WTC11 (cell line): ENCODE measurements at regions not wholly inside any gene's neighbourhood (a gene's known extent, or its start where the extent isn't known, plus 50 kb on each side); places are given as distances from the start of the nearest gene placed in this dataset.

Source experiments
- ATAC-seq: fragments of 200-7000 bp; cut with Tn5 transposase; 2 replicates; pipeline ENCODE4 v1.10.0; 2021; ENCODE audit warnings: mild to moderate bottlenecking, moderate library complexity
- CTCF ChIA-PET: fragments of 300-600 bp; sonication (Branson Sonifier 250); formaldehyde crosslinking; loops from one replicate; lab custom pipeline; 2021; ENCODE audit warnings: antibody characterized with exemption; lab: Charles Lee
- POLR2A ChIA-PET: fragments of 350-600 bp; sonication (Branson Sonifier 250); formaldehyde crosslinking; loops from one replicate; lab custom pipeline; 2021; ENCODE audit warnings: antibody characterized with exemption; lab: Charles Lee
- DNase-seq: peaks from one replicate; pipeline ENCODE4 v3.0.0; 2021; ENCODE audit warnings: low spot score
- H3K27ac Mint-ChIP-seq: 2 replicates; pipeline ENCODE4 v1.8.0; 2021; ENCODE audit warnings: mixed read lengths
- H3K27me3 Mint-ChIP-seq: 2 replicates; pipeline ENCODE4 v1.8.0; 2021; ENCODE audit warnings: low read depth, mild to moderate bottlenecking, moderate library complexity, mixed read lengths
- H3K36me3 Mint-ChIP-seq: 2 replicates; pipeline ENCODE4 v1.8.0; 2021; ENCODE audit warnings: mixed read lengths
- H3K4me1 Mint-ChIP-seq: 2 replicates; pipeline ENCODE4 v1.8.0; 2022; ENCODE audit warnings: mixed read lengths
- H3K4me3 Mint-ChIP-seq: 2 replicates; pipeline ENCODE4 v1.8.0; 2021; ENCODE audit warnings: mild to moderate bottlenecking, moderate library complexity, mixed read lengths
- H3K9me3 Mint-ChIP-seq: 2 replicates; pipeline ENCODE4 v1.8.0; 2021; ENCODE audit warnings: mixed read lengths
- EMX1 ChIP-seq: fragments of 250-450 bp; sonication (Bioruptor Pico); IDR thresholded peaks from 2 replicates; pipeline ENCODE4 v1.8.0; 2021; ENCODE audit warnings: mild to moderate bottlenecking
- IRF2 ChIP-seq: sonication (generic); formaldehyde crosslinking; IDR thresholded peaks from 2 replicates; pipeline ENCODE4 v1.8.0; 2022; ENCODE audit warnings: low read depth, missing genetic modification reagents, borderline replicate concordance
- NFE2L1 ChIP-seq: sonication (generic); formaldehyde crosslinking; IDR thresholded peaks from 2 replicates; pipeline ENCODE4 v1.8.1; 2023; ENCODE audit warnings: missing genetic modification reagents
- SMAD4 ChIP-seq: sonication (generic); formaldehyde crosslinking; IDR thresholded peaks from 2 replicates; pipeline ENCODE4 v1.8.0; 2022; ENCODE audit warnings: mild to moderate bottlenecking, missing genetic modification reagents
- ZBTB21 ChIP-seq: sonication (generic); formaldehyde crosslinking; IDR thresholded peaks from 2 replicates; pipeline ENCODE4 v1.8.1; 2023; ENCODE audit warnings: mild to moderate bottlenecking, missing genetic modification reagents, borderline replicate concordance
- ZNF232 ChIP-seq: sonication (generic); formaldehyde crosslinking; IDR thresholded peaks from 2 replicates; pipeline ENCODE4 v1.8.0; 2022; ENCODE audit warnings: mild to moderate bottlenecking, missing genetic modification reagents
- ZNF396 ChIP-seq: fragments of 250-450 bp; sonication (Bioruptor Pico); IDR thresholded peaks from 2 replicates; pipeline ENCODE4 v1.8.0; 2021; ENCODE audit warnings: mild to moderate bottlenecking, moderate library complexity, borderline replicate concordance
- ZNF423 ChIP-seq: fragments of 250-450 bp; sonication (Bioruptor Pico); IDR thresholded peaks from 2 replicates; pipeline ENCODE4 v2.1.2; 2022; ENCODE audit warnings: mild to moderate bottlenecking, moderate library complexity
- TF ChIP-seq, protein P1 (sequence below): sonication (generic); formaldehyde crosslinking; IDR thresholded peaks from 2 replicates; pipeline ENCODE4 v1.8.0; 2022; ENCODE audit warnings: mild to moderate bottlenecking, missing genetic modification reagents
- TF ChIP-seq, protein P2 (sequence below): sonication (generic); formaldehyde crosslinking; IDR thresholded peaks from 2 replicates; pipeline ENCODE4 v1.8.1; 2023; ENCODE audit warnings: mild to moderate bottlenecking, missing genetic modification reagents
- TF ChIP-seq, protein P3 (sequence below): fragments of 200-600 bp; IDR thresholded peaks from 2 replicates; pipeline ENCODE4 v1.8.0; 2022; ENCODE audit warnings: antibody characterized with exemption
- TF ChIP-seq, protein P4 (sequence below): sonication (generic); formaldehyde crosslinking; IDR thresholded peaks from 2 replicates; pipeline ENCODE4 v1.8.0; 2023; ENCODE audit warnings: mild to moderate bottlenecking, missing genetic modification reagents
- TF ChIP-seq, protein P5 (sequence below): fragments of 250-450 bp; sonication (Bioruptor Pico); IDR thresholded peaks from 2 replicates; pipeline ENCODE4 v1.9.0; 2021; ENCODE audit warnings: mild to moderate bottlenecking, borderline replicate concordance
- TF ChIP-seq, protein P6 (sequence below): fragments of 250-450 bp; sonication (Bioruptor Pico); IDR thresholded peaks from 2 replicates; pipeline ENCODE4 v1.9.0; 2021; ENCODE audit warnings: moderate library complexity, mild to moderate bottlenecking, inconsistent platforms, borderline replicate concordance

DNA sequence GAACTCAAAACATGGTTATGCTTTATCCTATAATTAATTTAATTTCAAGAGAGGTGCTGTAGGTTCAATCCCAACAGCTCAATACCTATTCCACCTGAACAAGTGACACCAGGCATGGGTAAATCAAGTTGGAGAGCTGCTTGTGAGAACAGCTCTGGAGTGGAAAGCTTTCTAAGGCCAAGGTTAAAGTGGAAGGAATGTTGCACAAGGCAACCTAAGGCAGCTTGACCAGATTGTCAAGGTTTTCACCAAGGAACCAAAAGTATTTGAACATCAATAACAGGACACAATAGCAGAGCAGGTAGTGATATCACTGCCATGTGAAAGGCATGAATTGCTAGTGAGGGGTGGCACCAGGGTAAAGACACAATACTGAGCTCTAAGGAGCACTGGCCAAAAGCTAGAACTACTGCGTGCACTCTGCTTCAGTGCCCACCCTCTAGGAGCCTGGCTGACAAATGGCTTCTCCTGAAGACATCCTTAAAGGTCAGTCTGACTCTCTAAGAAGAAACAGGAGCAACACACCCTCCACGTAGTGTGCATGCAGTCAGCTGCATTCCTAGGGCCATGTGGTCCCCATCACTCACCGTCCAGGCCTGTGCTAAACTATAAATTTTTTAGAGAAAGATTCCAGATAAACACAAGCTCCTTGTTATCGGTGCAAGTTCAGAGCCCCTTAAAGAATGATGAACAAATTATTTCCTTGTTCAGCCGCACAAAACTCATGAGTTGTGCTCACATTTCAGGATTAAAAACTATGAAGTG, 677.7 kb upstream of the KLF4 start (continued):
- TF ChIP-seq, protein P1, sequence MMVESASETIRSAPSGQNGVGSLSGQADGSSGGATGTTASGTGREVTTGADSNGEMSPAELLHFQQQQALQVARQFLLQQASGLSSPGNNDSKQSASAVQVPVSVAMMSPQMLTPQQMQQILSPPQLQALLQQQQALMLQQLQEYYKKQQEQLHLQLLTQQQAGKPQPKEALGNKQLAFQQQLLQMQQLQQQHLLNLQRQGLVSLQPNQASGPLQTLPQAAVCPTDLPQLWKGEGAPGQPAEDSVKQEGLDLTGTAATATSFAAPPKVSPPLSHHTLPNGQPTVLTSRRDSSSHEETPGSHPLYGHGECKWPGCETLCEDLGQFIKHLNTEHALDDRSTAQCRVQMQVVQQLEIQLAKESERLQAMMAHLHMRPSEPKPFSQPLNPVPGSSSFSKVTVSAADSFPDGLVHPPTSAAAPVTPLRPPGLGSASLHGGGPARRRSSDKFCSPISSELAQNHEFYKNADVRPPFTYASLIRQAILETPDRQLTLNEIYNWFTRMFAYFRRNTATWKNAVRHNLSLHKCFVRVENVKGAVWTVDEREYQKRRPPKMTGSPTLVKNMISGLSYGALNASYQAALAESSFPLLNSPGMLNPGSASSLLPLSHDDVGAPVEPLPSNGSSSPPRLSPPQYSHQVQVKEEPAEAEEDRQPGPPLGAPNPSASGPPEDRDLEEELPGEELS (CRISPR knock-in tag): no peak
- TF ChIP-seq SMAD4 (CRISPR knock-in tag): no peak

DNA sequence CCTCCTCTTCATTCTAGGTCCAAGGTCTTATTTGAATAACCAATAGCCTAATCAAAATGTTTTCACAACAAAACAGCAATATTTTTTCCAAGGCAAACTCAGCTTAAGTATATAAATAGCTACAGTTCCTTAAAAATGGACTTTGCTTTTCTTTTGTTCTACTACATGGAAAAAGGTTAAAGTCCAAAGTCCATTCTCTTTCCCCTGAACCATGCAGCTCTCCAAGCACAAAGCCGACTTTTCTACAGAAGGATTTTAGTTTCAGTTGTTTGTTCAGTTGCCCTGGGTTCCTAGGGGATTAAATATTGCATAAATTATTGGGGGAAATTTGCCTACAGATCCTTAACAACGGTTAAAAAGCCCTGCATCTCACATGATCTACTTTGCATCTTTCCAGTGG, 677.0 kb upstream of the KLF4 start:
- DNase-seq (no peak), ATAC-seq (no peak)
- H3K4me3 Mint-ChIP-seq: no peak overlapping the region
- TF ChIP-seq IRF2 (CRISPR knock-in tag): no peak
- H3K9me3 Mint-ChIP-seq: peaks cover 10% of the 10 kb centered on the region
- H3K36me3 Mint-ChIP-seq: no peaks in the 10 kb centered on the region
- ChIA-PET POLR2A (no interaction called here), CTCF (no interaction called here)
- H3K27me3 Mint-ChIP-seq: no peaks in the 10 kb centered on the region; the same call in 1 of the 2 replicates
- H3K4me1 Mint-ChIP-seq: peaks cover 17% of the 10 kb centered on the region
- no peak overlapping the region for H3K27ac Mint-ChIP-seq

DNA sequence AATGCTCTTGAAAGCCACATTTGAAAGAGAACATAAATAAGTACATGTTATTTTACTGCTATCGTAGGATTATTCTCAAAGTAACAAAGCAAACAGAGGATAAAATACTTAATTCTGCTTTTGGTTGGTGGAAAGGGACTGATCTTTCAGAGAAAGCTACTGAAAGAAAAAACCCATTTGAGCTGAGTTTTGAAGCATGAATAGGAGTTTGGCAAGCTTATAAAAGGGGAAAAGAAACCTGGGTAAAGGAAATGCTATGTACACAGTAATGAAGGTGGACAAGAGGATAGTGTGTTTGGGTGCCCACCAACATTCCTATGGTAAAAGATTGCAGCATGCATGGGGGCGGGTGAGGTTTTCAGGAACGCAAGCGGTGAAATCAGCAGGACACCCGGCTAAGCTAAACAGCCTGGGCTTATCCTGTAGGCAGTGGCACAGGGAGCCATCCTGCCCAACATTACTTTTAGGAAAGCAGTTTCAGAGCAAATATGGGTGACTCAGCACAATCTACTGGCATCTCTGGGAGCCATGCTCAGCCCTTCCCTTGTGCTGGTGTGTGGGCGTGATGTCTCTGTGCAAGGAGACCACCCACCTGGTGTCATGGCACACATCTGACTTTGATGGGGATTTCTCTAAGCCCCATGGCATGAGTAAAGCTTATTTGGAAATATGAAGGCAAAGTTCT, 673.9 kb upstream of the KLF4 start:
- Mint-ChIP-seq H3K36me3 (no peaks in the 10 kb centered on the region), H3K4me1 (peaks cover 18% of the 10 kb centered on the region), H3K4me3 (no peak overlapping the region), H3K27me3 (no peaks in the 10 kb centered on the region; the same call in 1 of the 2 replicates), H3K9me3 (peaks cover 4% of the 10 kb centered on the region), H3K27ac (no peak overlapping the region)
- TF ChIP-seq ZNF423 (0 out of 2 replicates have a peak, but pooled peaks have one; percentile 12), ZBTB21 (CRISPR knock-in tag) (no peak), NFE2L1 (0 out of 2 replicates have a peak, but pooled peaks have one; percentile 26)
- ChIA-PET CTCF (no interaction called here), POLR2A (interaction anchor here (1.2 kb wide), 1 partner anchor 14 kb away, joined by 4 read pairs; no protein-coding TSS in a partner anchor)
- ATAC-seq: peak; percentile 44; the same call in 1 of the 2 replicates
- DNase-seq: no peak

DNA sequence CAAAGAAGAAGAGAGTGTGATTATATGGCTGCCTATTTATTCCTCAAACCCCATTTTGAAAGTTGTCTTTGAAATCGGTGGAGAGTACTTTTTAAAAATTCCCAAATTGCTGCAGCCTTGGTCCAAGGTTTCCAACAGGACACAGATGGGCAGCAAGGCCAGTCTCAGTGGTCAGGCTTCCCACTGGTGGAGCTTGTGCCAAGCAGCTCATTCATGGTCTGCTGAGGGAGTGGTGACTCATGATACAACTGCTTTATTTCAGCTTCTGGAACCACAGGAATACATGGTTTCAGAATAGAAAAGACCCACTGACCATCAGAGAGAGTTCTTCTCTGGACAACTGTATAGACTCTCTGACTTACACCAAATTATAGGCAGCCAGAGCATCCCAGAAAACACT, 673.1 kb upstream of the KLF4 start:
- POLR2A ChIA-PET: no interaction called here
- CTCF ChIA-PET: no interaction called here
- H3K4me1 Mint-ChIP-seq: peaks cover 18% of the 10 kb centered on the region
- ATAC-seq: no peak
- H3K36me3 Mint-ChIP-seq: no peaks in the 10 kb centered on the region
- H3K27ac Mint-ChIP-seq: no peak overlapping the region
- H3K9me3 Mint-ChIP-seq: peaks cover 4% of the 10 kb centered on the region
- no peak overlapping the region for H3K4me3 Mint-ChIP-seq
- no peaks in the 10 kb centered on the region; the same call in 1 of the 2 replicates for H3K27me3 Mint-ChIP-seq
- DNase-seq: no peak
- TF ChIP-seq ZNF396 (CRISPR knock-in tag): no peak
- TF ChIP-seq, protein P2, sequence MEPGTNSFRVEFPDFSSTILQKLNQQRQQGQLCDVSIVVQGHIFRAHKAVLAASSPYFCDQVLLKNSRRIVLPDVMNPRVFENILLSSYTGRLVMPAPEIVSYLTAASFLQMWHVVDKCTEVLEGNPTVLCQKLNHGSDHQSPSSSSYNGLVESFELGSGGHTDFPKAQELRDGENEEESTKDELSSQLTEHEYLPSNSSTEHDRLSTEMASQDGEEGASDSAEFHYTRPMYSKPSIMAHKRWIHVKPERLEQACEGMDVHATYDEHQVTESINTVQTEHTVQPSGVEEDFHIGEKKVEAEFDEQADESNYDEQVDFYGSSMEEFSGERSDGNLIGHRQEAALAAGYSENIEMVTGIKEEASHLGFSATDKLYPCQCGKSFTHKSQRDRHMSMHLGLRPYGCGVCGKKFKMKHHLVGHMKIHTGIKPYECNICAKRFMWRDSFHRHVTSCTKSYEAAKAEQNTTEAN (CRISPR knock-in tag): no peak
- TF ChIP-seq, protein P3, sequence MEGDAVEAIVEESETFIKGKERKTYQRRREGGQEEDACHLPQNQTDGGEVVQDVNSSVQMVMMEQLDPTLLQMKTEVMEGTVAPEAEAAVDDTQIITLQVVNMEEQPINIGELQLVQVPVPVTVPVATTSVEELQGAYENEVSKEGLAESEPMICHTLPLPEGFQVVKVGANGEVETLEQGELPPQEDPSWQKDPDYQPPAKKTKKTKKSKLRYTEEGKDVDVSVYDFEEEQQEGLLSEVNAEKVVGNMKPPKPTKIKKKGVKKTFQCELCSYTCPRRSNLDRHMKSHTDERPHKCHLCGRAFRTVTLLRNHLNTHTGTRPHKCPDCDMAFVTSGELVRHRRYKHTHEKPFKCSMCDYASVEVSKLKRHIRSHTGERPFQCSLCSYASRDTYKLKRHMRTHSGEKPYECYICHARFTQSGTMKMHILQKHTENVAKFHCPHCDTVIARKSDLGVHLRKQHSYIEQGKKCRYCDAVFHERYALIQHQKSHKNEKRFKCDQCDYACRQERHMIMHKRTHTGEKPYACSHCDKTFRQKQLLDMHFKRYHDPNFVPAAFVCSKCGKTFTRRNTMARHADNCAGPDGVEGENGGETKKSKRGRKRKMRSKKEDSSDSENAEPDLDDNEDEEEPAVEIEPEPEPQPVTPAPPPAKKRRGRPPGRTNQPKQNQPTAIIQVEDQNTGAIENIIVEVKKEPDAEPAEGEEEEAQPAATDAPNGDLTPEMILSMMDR: no peak
- no peak for TF ChIP-seq EMX1 (CRISPR knock-in tag)
- TF ChIP-seq, protein P4, sequence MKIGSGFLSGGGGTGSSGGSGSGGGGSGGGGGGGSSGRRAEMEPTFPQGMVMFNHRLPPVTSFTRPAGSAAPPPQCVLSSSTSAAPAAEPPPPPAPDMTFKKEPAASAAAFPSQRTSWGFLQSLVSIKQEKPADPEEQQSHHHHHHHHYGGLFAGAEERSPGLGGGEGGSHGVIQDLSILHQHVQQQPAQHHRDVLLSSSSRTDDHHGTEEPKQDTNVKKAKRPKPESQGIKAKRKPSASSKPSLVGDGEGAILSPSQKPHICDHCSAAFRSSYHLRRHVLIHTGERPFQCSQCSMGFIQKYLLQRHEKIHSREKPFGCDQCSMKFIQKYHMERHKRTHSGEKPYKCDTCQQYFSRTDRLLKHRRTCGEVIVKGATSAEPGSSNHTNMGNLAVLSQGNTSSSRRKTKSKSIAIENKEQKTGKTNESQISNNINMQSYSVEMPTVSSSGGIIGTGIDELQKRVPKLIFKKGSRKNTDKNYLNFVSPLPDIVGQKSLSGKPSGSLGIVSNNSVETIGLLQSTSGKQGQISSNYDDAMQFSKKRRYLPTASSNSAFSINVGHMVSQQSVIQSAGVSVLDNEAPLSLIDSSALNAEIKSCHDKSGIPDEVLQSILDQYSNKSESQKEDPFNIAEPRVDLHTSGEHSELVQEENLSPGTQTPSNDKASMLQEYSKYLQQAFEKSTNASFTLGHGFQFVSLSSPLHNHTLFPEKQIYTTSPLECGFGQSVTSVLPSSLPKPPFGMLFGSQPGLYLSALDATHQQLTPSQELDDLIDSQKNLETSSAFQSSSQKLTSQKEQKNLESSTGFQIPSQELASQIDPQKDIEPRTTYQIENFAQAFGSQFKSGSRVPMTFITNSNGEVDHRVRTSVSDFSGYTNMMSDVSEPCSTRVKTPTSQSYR: no peak
- no peak for TF ChIP-seq ZNF232 (CRISPR knock-in tag)
- TF ChIP-seq, protein P5, sequence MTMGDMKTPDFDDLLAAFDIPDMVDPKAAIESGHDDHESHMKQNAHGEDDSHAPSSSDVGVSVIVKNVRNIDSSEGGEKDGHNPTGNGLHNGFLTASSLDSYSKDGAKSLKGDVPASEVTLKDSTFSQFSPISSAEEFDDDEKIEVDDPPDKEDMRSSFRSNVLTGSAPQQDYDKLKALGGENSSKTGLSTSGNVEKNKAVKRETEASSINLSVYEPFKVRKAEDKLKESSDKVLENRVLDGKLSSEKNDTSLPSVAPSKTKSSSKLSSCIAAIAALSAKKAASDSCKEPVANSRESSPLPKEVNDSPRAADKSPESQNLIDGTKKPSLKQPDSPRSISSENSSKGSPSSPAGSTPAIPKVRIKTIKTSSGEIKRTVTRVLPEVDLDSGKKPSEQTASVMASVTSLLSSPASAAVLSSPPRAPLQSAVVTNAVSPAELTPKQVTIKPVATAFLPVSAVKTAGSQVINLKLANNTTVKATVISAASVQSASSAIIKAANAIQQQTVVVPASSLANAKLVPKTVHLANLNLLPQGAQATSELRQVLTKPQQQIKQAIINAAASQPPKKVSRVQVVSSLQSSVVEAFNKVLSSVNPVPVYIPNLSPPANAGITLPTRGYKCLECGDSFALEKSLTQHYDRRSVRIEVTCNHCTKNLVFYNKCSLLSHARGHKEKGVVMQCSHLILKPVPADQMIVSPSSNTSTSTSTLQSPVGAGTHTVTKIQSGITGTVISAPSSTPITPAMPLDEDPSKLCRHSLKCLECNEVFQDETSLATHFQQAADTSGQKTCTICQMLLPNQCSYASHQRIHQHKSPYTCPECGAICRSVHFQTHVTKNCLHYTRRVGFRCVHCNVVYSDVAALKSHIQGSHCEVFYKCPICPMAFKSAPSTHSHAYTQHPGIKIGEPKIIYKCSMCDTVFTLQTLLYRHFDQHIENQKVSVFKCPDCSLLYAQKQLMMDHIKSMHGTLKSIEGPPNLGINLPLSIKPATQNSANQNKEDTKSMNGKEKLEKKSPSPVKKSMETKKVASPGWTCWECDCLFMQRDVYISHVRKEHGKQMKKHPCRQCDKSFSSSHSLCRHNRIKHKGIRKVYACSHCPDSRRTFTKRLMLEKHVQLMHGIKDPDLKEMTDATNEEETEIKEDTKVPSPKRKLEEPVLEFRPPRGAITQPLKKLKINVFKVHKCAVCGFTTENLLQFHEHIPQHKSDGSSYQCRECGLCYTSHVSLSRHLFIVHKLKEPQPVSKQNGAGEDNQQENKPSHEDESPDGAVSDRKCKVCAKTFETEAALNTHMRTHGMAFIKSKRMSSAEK (CRISPR knock-in tag): no peak
- TF ChIP-seq, protein P6, sequence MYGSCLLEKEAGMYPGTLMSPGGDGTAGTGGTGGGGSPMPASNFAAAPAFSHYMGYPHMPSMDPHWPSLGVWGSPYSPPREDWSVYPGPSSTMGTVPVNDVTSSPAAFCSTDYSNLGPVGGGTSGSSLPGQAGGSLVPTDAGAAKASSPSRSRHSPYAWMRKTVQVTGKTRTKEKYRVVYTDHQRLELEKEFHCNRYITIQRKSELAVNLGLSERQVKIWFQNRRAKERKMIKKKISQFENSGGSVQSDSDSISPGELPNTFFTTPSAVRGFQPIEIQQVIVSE (CRISPR knock-in tag): no peak
